ENCODE measurements at regions not wholly inside any gene's neighbourhood (a gene's known extent, or its start where the extent isn't known, plus 50 kb on each side); places are given as distances from the start of the nearest gene placed in this dataset.

- TF ChIP-seq CTCF (conservative IDR thresholded peaks at IDR 0.05 in 1 of 2, IDR thresholded peaks at IDR 0.05 in 1 of 2; ENCODE audit: low read depth in 1 of 2, low read length in 2 of 2): no peak
- no peak for TF ChIP-seq EZH2 (IDR thresholded peaks at IDR 0.05; ENCODE audit: low read length, missing control alignments)
- no peak for DNase-seq (ENCODE audit: low read depth in 2 of 2)
- H3K27ac ChIP-seq (ENCODE audit: insufficient read depth, low read length): no peak overlapping the region
- H3K36me3 ChIP-seq (ENCODE audit: control insufficient read depth, insufficient read depth, low read length): no peaks in the 10 kb centered on the region
- H3K27me3 ChIP-seq (ENCODE audit: control insufficient read depth, insufficient read depth, low read length): no peaks in the 10 kb centered on the region
- H3K4me1 ChIP-seq (ENCODE audit: control insufficient read depth, extremely low read depth, insufficient read depth, low read length): no peaks in the 10 kb centered on the region
- H3K9ac ChIP-seq (ENCODE audit: insufficient read depth, low read length): no peak overlapping the region
- H2AFZ ChIP-seq (ENCODE audit: low read length): no peak overlapping the region
- no peak overlapping the region for H3K4me2 ChIP-seq (ENCODE audit: extremely low read depth, insufficient read depth, low read length)
- H3K9me3 ChIP-seq (ENCODE audit: control insufficient read depth, insufficient read depth, low read depth, low read length): no peaks in the 10 kb centered on the region
- no peaks in the 10 kb centered on the region for H4K20me1 ChIP-seq (ENCODE audit: control insufficient read depth, extremely low read depth, insufficient read depth, low read length)
- H3K4me3 ChIP-seq (replicated peaks in 1 of 4; ENCODE audit: control extremely low read depth in 1 of 4, insufficient read depth in 1 of 4, low read depth in 3 of 4, low read length in 4 of 4): no peak overlapping the region
- H3K79me2 ChIP-seq (ENCODE audit: control insufficient read depth, insufficient read depth, low read length): no peaks in the 10 kb centered on the region
Observed at GRCh38 chr13:104671901-104672300, 1605.7 kb upstream of the SLC10A2 start.

DNA sequence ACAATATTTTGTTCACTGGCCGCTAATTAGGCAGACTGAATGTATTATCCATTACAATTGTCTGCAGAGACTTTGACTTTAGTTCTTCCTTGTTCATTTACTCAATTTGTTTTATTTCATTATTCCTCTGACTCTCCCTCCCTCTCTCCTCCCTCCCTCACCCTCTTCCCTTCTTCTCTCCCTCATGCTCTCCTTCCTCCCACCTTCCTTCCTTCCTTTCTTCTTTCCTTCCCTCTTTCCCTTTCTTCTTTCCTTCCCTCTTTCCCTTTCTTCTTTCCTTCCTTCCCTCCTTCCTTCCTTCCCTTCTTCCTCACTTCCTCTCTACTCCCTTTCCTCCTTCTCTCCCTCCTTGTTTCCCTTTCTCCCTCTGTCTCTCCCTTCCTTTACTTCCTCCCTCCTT, 1591.0 kb upstream of the SLC10A2 start:
- Histone ChIP-seq H2AFZ (ENCODE audit: low read length) (no peak overlapping the region), H3K27ac (ENCODE audit: insufficient read depth, low read length) (no peak overlapping the region), H3K79me2 (ENCODE audit: control insufficient read depth, insufficient read depth, low read length) (no peaks in the 10 kb centered on the region), H3K4me3 (replicated peaks in 1 of 4; ENCODE audit: control extremely low read depth in 1 of 4, insufficient read depth in 1 of 4, low read depth in 3 of 4, low read length in 4 of 4) (no peak overlapping the region), H3K9ac (ENCODE audit: insufficient read depth, low read length) (no peak overlapping the region), H3K9me3 (ENCODE audit: control insufficient read depth, insufficient read depth, low read depth, low read length) (no peaks in the 10 kb centered on the region), H3K36me3 (ENCODE audit: control insufficient read depth, insufficient read depth, low read length) (no peaks in the 10 kb centered on the region), H3K4me2 (ENCODE audit: extremely low read depth, insufficient read depth, low read length) (no peak overlapping the region), H4K20me1 (ENCODE audit: control insufficient read depth, extremely low read depth, insufficient read depth, low read length) (no peaks in the 10 kb centered on the region), H3K27me3 (ENCODE audit: control insufficient read depth, insufficient read depth, low read length) (no peaks in the 10 kb centered on the region), H3K4me1 (ENCODE audit: control insufficient read depth, extremely low read depth, insufficient read depth, low read length) (no peaks in the 10 kb centered on the region)
- no peak for DNase-seq (ENCODE audit: low read depth in 2 of 2)
- TF ChIP-seq CTCF (conservative IDR thresholded peaks at IDR 0.05 in 1 of 2, IDR thresholded peaks at IDR 0.05 in 1 of 2; ENCODE audit: low read depth in 1 of 2, low read length in 2 of 2) (no peak), EZH2 (IDR thresholded peaks at IDR 0.05; ENCODE audit: low read length, missing control alignments) (no peak)

DNA sequence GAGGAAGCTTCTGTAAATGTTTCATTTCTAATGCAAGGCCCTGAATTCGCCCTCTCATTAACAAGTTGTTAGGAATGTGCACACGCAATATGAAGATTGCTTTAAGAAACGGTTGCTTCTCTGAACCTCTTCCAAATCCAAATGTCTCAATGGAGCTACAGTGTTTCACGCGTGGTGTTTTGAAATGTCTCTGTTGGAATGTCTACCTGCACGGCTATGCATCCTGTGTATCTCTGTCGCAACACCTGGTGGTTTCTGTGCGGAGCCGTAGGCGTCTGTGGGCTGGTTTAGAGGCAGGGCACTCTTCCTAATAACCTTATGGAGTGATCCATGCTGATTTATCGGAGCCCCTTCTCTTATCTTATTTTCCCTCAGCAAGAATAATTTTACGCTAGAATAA, 1584.2 kb upstream of the SLC10A2 start:
- H3K36me3 ChIP-seq (ENCODE audit: control insufficient read depth, insufficient read depth, low read length): no peaks in the 10 kb centered on the region
- no peak overlapping the region for H3K27ac ChIP-seq (ENCODE audit: insufficient read depth, low read length)

More for the DNA sequence above, 1584.2 kb upstream of the SLC10A2 start:
- H3K79me2 ChIP-seq (ENCODE audit: control insufficient read depth, insufficient read depth, low read length): no peaks in the 10 kb centered on the region
- H2AFZ ChIP-seq (ENCODE audit: low read length): no peak overlapping the region
- no peaks in the 10 kb centered on the region for H3K27me3 ChIP-seq (ENCODE audit: control insufficient read depth, insufficient read depth, low read length)
- DNase-seq (ENCODE audit: low read depth in 2 of 2): no peak
- no peaks in the 10 kb centered on the region for H3K9me3 ChIP-seq (ENCODE audit: control insufficient read depth, insufficient read depth, low read depth, low read length)
- H3K9ac ChIP-seq (ENCODE audit: insufficient read depth, low read length): no peak overlapping the region
- no peak overlapping the region for H3K4me3 ChIP-seq (replicated peaks in 1 of 4; ENCODE audit: control extremely low read depth in 1 of 4, insufficient read depth in 1 of 4, low read depth in 3 of 4, low read length in 4 of 4)
- TF ChIP-seq CTCF (conservative IDR thresholded peaks at IDR 0.05 in 1 of 2, IDR thresholded peaks at IDR 0.05 in 1 of 2; ENCODE audit: low read depth in 1 of 2, low read length in 2 of 2) (no peak), EZH2 (IDR thresholded peaks at IDR 0.05; ENCODE audit: low read length, missing control alignments) (no peak)
- H4K20me1 ChIP-seq (ENCODE audit: control insufficient read depth, extremely low read depth, insufficient read depth, low read length): no peaks in the 10 kb centered on the region
- H3K4me1 ChIP-seq (ENCODE audit: control insufficient read depth, extremely low read depth, insufficient read depth, low read length): no peaks in the 10 kb centered on the region
- no peak overlapping the region for H3K4me2 ChIP-seq (ENCODE audit: extremely low read depth, insufficient read depth, low read length)
